ENCODE measurements at regions not wholly inside any gene's neighbourhood (a gene's known extent, or its start where the extent isn't known, plus 50 kb on each side); places are given as distances from the start of the nearest gene placed in this dataset.

GRCh38 chr2:183291436-183291835, 167.2 kb downstream of the NUP35 start:
- no peak for DNase-seq

GRCh38 chr2:183292028-183292427, 167.8 kb downstream of the NUP35 start:
- no peak for DNase-seq

- DNase-seq, result no peak
These were observed 215.1 kb downstream of the NUP35 start for GRCh38 chr2:183339311-183339710.

- DNase-seq, result no peak
These were observed 216.8 kb downstream of the NUP35 start for GRCh38 chr2:183341057-183341456.

- no peak for DNase-seq
These were observed 223.7 kb downstream of the NUP35 start for GRCh38 chr2:183347969-183348368.

- no peak for DNase-seq
These were observed 224.2 kb downstream of the NUP35 start for GRCh38 chr2:183348492-183348891.

GRCh38 chr2:183349091-183349490, 224.8 kb downstream of the NUP35 start:
- no peak for DNase-seq

GRCh38 chr2:183359867-183360266, 235.6 kb downstream of the NUP35 start:
- no peak for DNase-seq

GRCh38 chr2:183371545-183371944, 247.3 kb downstream of the NUP35 start:
- DNase-seq, result no peak

- no peak for DNase-seq
These were observed 251.6 kb downstream of the NUP35 start for GRCh38 chr2:183375821-183376220.

GRCh38 chr2:183383854-183384253, 259.6 kb downstream of the NUP35 start:
- no peak for DNase-seq

GRCh38 chr2:183389546-183390080, 265.4 kb downstream of the NUP35 start:
- no peak for DNase-seq

GRCh38 chr2:183390109-183390508, 265.9 kb downstream of the NUP35 start:
- DNase-seq, result no peak

- no peak for DNase-seq
These were observed 280.1 kb downstream of the NUP35 start for GRCh38 chr2:183404392-183404791.

GRCh38 chr2:183408562-183408961, 284.3 kb downstream of the NUP35 start:
- DNase-seq, result no peak

- DNase-seq, result no peak
These were observed 285.4 kb downstream of the NUP35 start for GRCh38 chr2:183409662-183410061.

- DNase-seq, result no peak
These were observed 292.5 kb downstream of the NUP35 start for GRCh38 chr2:183416753-183417152.

- DNase-seq, result no peak
These were observed 302.6 kb downstream of the NUP35 start for GRCh38 chr2:183426825-183427224.

- DNase-seq, result no peak
These were observed 303.3 kb downstream of the NUP35 start for GRCh38 chr2:183427558-183427957.

- no peak for DNase-seq
These were observed 304.6 kb downstream of the NUP35 start for GRCh38 chr2:183428881-183429280.

- DNase-seq, result no peak
These were observed 314.3 kb downstream of the NUP35 start for GRCh38 chr2:183438541-183438940.

- no peak for DNase-seq
These were observed 330.8 kb downstream of the NUP35 start for GRCh38 chr2:183455056-183455455.

GRCh38 chr2:183456177-183456576, 331.9 kb downstream of the NUP35 start:
- DNase-seq, result no peak

- no peak for DNase-seq
These were observed 334.2 kb downstream of the NUP35 start for GRCh38 chr2:183458460-183458859.

GRCh38 chr2:183459466-183459865, 335.2 kb downstream of the NUP35 start:
- DNase-seq, result no peak

- no peak for DNase-seq
These were observed 339.6 kb downstream of the NUP35 start for GRCh38 chr2:183463821-183464220.
